Adrenal gland (tissue), 5 donors: ENCODE measurements at regions not wholly inside any gene's neighbourhood (a gene's known extent, or its start where the extent isn't known, plus 50 kb on each side); places are given as distances from the start of the nearest gene placed in this dataset.

ENCODE experiments used
- CTCF ChIP-seq, 6 experiments: fragments of 450-650 bp in 4 of 6; fragments of 200-600 bp in 2 of 6; sonication (generic) in 1 of 6; IDR thresholded peaks; 1 replicate in 5 of 6; 2 replicates in 1 of 6; pipeline versions ENCODE4 v1.5.1 to v1.8.0; 2016 to 2021; ENCODE audit warnings: antibody characterized with exemption in 6 of 6, mild to moderate bottlenecking in 2 of 6, moderate library complexity in 1 of 6
- POLR2A ChIP-seq, 2 donors: fragments of 450-650 bp; IDR thresholded peaks; one replicate each; pipeline ENCODE4 v1.6.1; 2017; ENCODE audit warnings: antibody characterized with exemption in 2 of 2, mild to moderate bottlenecking in 2 of 2, moderate library complexity in 1 of 2
- donor health status: DM: no; HTN: no; CAD: no.

DNA sequence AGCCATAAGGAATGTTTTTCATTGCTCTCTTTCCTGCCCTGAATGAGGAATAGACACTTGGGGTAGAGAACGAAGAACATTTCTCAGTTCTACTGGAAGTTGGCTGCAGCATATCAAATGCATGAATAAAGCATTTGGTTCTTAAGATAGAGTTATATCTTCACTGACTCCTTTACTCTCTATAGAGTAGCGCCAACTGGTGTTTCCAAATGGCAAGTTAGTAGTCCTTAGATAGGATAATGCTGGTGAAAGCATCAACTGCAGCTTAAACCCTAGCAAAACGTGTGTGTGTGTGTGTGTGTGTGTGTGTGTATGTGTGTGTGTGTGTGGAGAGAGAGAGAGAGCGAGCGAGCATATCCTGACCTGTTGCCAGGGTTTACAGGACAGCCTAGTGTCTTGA is 62.2 kb upstream of the FRMPD4 start:
- no peak for TF ChIP-seq CTCF (IDR thresholded peaks at IDR 0.05)
- no peak for TF ChIP-seq POLR2A (IDR thresholded peaks at IDR 0.05)
